GM23338 (cell line): ENCODE measurements at regions not wholly inside any gene's neighbourhood (a gene's known extent, or its start where the extent isn't known, plus 50 kb on each side); places are given as distances from the start of the nearest gene placed in this dataset.

Experiments used
- ATAC-seq: fragments of 200-7000 bp; cut with Tn5 transposase; 3 replicates; pipeline ENCODE4 v1.9.1; 2020
- DNase-seq: peaks from one replicate; pipeline ENCODE4 v3.0.0-alpha.2; 2015; ENCODE audit warnings: low spot score
- H2AFZ ChIP-seq: fragments of 200-600 bp; sonication (generic); 2 replicates; pipeline ENCODE4 v1.8.0; 2016; ENCODE audit warnings: antibody characterized with exemption, mild to moderate bottlenecking, moderate library complexity
- H3F3A ChIP-seq: fragments of 200-600 bp; sonication (generic); replicated peaks from 2 replicates; pipeline ENCODE4 v1.8.0; 2017; ENCODE audit warnings: antibody characterized with exemption, mixed run types, low read depth
- H3K27ac ChIP-seq: fragments of 200-600 bp; sonication (generic); 2 replicates; pipeline ENCODE4 v1.6.1; 2016; ENCODE audit warnings: low read depth
- H3K27me3 ChIP-seq: fragments of 200-600 bp; sonication (generic); 2 replicates; pipeline ENCODE4 v1.8.0; 2016; ENCODE audit warnings: mild to moderate bottlenecking, mixed run types, moderate library complexity; ENCODE audit not compliant: insufficient read depth
- H3K36me3 ChIP-seq: fragments of 200-600 bp; sonication (generic); 2 replicates; pipeline ENCODE4 v1.8.0; 2016; ENCODE audit warnings: mild to moderate bottlenecking; ENCODE audit not compliant: insufficient read depth
- H3K4me1 ChIP-seq: fragments of 200-600 bp; sonication (generic); 2 replicates; pipeline ENCODE4 v1.8.0; 2016; ENCODE audit warnings: mild to moderate bottlenecking, moderate library complexity; ENCODE audit not compliant: insufficient read depth
- H3K4me2 ChIP-seq: fragments of 200-600 bp; sonication (generic); 2 replicates; pipeline ENCODE4 v1.7.1; 2017; ENCODE audit warnings: mixed run types
- H3K4me3 ChIP-seq: fragments of 200-600 bp; sonication (generic); 2 replicates; pipeline ENCODE4 v1.6.1; 2016; ENCODE audit warnings: mixed run types
- H3K79me2 ChIP-seq: fragments of 200-600 bp; sonication (generic); replicated peaks from 2 replicates; pipeline ENCODE4 v1.8.0; 2017; ENCODE audit warnings: mild to moderate bottlenecking; ENCODE audit not compliant: insufficient read depth
- H3K9me2 ChIP-seq: fragments of 200-600 bp; sonication (generic); 2 replicates; pipeline ENCODE4 v1.8.0; 2017; ENCODE audit not compliant: insufficient read depth
- H4K20me1 ChIP-seq: fragments of 200-600 bp; sonication (generic); replicated peaks from 2 replicates; pipeline ENCODE4 v1.8.0; 2017; ENCODE audit warnings: mild to moderate bottlenecking; ENCODE audit not compliant: insufficient read depth
- H3K27ac Mint-ChIP-seq: 2 replicates; pipeline ENCODE4 v1.8.0; 2020; ENCODE audit warnings: inconsistent platforms, mild to moderate bottlenecking, moderate library complexity, mixed read lengths
- H3K27me3 Mint-ChIP-seq: 3 replicates; pipeline ENCODE4 v1.8.0; 2022; ENCODE audit warnings: low read depth, mild to moderate bottlenecking, moderate library complexity, mixed read lengths, inconsistent platforms; ENCODE audit not compliant: insufficient read depth, poor library complexity
- H3K36me3 Mint-ChIP-seq: 3 replicates; pipeline ENCODE4 v1.8.0; 2021; ENCODE audit warnings: low read depth, mild to moderate bottlenecking, inconsistent platforms, moderate library complexity, mixed read lengths
- H3K4me1 Mint-ChIP-seq: 3 replicates; pipeline ENCODE4 v1.8.0; 2020; ENCODE audit warnings: mild to moderate bottlenecking, inconsistent platforms, mixed read lengths
- H3K4me3 Mint-ChIP-seq: 3 replicates; pipeline ENCODE4 v1.8.0; 2021; ENCODE audit warnings: moderate library complexity, mild to moderate bottlenecking, inconsistent platforms, mixed read lengths
- H3K9me3 Mint-ChIP-seq: 3 replicates; pipeline ENCODE4 v1.8.0; 2020; ENCODE audit warnings: moderate library complexity, mild to moderate bottlenecking, inconsistent platforms, mixed read lengths
- CREB1 ChIP-seq: fragments of 250-450 bp; sonication (Bioruptor Pico); IDR thresholded peaks from 2 replicates; pipeline ENCODE4 v1.5.0; 2020; ENCODE audit warnings: low read depth, mild to moderate bottlenecking, moderate library complexity
- EZH2 ChIP-seq: fragments of 200-600 bp; sonication (generic); IDR thresholded peaks from one replicate; pipeline ENCODE4 v1.8.0; 2017; ENCODE audit warnings: antibody characterized with exemption, mild to moderate bottlenecking, low read depth; ENCODE audit not compliant: unreplicated experiment
- EZH2phosphoT487 ChIP-seq: fragments of 200-600 bp; sonication (generic); IDR thresholded peaks from one replicate; pipeline ENCODE4 v1.8.1; 2018; ENCODE audit warnings: antibody characterized with exemption; ENCODE audit not compliant: unreplicated experiment
- JUNB ChIP-seq: IDR thresholded peaks from one replicate; pipeline ENCODE4 v1.6.1; 2016; ENCODE audit warnings: antibody characterized with exemption; ENCODE audit not compliant: unreplicated experiment
- NANOG ChIP-seq: IDR thresholded peaks from 2 replicates; pipeline ENCODE4 v1.6.1; 2016; ENCODE audit warnings: antibody characterized with exemption, borderline replicate concordance
- POLR2AphosphoS5 ChIP-seq: IDR thresholded peaks from 2 replicates; pipeline ENCODE4 v1.6.1; 2016; ENCODE audit warnings: antibody characterized with exemption, low read depth
- STAT1 ChIP-seq: IDR thresholded peaks from one replicate; pipeline ENCODE4 v1.6.1; 2016; ENCODE audit warnings: antibody characterized with exemption; ENCODE audit not compliant: unreplicated experiment
- ZNF114 ChIP-seq: fragments of 250-450 bp; sonication (Bioruptor Pico); IDR thresholded peaks from 2 replicates; pipeline ENCODE4 v1.5.0; 2020; ENCODE audit warnings: mild to moderate bottlenecking, moderate library complexity
- ZNF331 ChIP-seq: fragments of 250-450 bp; sonication (Bioruptor Pico); IDR thresholded peaks from 2 replicates; pipeline ENCODE4 v1.5.0; 2020; ENCODE audit warnings: low read depth, mild to moderate bottlenecking, moderate library complexity
- TF ChIP-seq, protein P1 (sequence below), 2 experiments: fragments of 200-600 bp in 1 of 2; sonication (generic) in 1 of 2; conservative IDR thresholded peaks; 2 replicates each; pipeline versions ENCODE4 v1.5.1 to v1.6.1; 2016 to 2017; ENCODE audit warnings: antibody characterized with exemption in 2 of 2, low read depth in 2 of 2, mild to moderate bottlenecking in 2 of 2, moderate library complexity in 1 of 2
- TF ChIP-seq, protein P2 (sequence below): IDR thresholded peaks from 2 replicates; pipeline ENCODE4 v1.6.1; 2016; ENCODE audit warnings: antibody characterized with exemption
- TF ChIP-seq, protein P3 (sequence below): IDR thresholded peaks from one replicate; pipeline ENCODE4 v1.6.1; 2018; ENCODE audit warnings: antibody characterized with exemption; ENCODE audit not compliant: unreplicated experiment
- TF ChIP-seq, protein P4 (sequence below): fragments of 250-450 bp; sonication (Bioruptor Pico); IDR thresholded peaks from 2 replicates; pipeline ENCODE4 v1.5.0; 2020; ENCODE audit warnings: mild to moderate bottlenecking, moderate library complexity

DNA sequence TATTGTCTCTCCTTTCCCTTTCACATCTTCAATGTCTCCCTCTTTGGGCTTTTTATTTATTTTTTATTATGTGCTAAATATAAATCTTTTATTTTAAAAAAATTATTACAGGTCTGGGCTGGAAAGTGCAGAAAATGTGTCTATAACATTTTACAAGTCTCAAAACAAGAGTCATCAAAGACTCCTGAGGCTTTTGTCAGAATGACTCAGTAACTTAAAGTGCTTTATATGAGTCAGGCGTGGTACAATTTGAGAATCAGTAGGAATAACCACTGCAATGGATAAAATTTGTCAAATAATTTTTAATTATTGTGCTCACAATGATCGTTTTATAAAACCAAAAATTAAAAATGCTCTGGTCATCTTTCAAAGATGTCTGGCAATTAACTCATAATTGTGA, 193.9 kb downstream of the MMUT start:
- ATAC-seq (no peak), DNase-seq (no peak)
- H3K27ac ChIP-seq: no peak overlapping the region
- H3K9me2 ChIP-seq: peaks cover 9% of the 10 kb centered on the region
- no peaks in the 10 kb centered on the region for H3K36me3 ChIP-seq
- H3K4me3 ChIP-seq: no peak overlapping the region
- no peaks in the 10 kb centered on the region for H3F3A ChIP-seq
- H3K4me3 Mint-ChIP-seq: no peak overlapping the region
- no peaks in the 10 kb centered on the region for H3K27me3 ChIP-seq
- H3K27me3 Mint-ChIP-seq: peaks cover 2% of the 10 kb centered on the region
- H3K27ac Mint-ChIP-seq: no peak overlapping the region
- no peak overlapping the region for H3K4me2 ChIP-seq
- H2AFZ ChIP-seq: no peak overlapping the region
- H3K4me1 Mint-ChIP-seq: no peaks in the 10 kb centered on the region
- TF ChIP-seq, protein P1, sequence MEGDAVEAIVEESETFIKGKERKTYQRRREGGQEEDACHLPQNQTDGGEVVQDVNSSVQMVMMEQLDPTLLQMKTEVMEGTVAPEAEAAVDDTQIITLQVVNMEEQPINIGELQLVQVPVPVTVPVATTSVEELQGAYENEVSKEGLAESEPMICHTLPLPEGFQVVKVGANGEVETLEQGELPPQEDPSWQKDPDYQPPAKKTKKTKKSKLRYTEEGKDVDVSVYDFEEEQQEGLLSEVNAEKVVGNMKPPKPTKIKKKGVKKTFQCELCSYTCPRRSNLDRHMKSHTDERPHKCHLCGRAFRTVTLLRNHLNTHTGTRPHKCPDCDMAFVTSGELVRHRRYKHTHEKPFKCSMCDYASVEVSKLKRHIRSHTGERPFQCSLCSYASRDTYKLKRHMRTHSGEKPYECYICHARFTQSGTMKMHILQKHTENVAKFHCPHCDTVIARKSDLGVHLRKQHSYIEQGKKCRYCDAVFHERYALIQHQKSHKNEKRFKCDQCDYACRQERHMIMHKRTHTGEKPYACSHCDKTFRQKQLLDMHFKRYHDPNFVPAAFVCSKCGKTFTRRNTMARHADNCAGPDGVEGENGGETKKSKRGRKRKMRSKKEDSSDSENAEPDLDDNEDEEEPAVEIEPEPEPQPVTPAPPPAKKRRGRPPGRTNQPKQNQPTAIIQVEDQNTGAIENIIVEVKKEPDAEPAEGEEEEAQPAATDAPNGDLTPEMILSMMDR (conservative IDR thresholded peaks at IDR 0.05; ENCODE audit: low read depth in 2 of 2): no peak
- TF ChIP-seq POLR2AphosphoS5 (no peak), STAT1 (no peak), ZNF114 (CRISPR knock-in tag) (no peak), JUNB (no peak), CREB1 (CRISPR knock-in tag) (no peak), NANOG (no peak), EZH2phosphoT487 (no peak), EZH2 (no peak), ZNF331 (CRISPR knock-in tag) (no peak)
- TF ChIP-seq, protein P2, sequence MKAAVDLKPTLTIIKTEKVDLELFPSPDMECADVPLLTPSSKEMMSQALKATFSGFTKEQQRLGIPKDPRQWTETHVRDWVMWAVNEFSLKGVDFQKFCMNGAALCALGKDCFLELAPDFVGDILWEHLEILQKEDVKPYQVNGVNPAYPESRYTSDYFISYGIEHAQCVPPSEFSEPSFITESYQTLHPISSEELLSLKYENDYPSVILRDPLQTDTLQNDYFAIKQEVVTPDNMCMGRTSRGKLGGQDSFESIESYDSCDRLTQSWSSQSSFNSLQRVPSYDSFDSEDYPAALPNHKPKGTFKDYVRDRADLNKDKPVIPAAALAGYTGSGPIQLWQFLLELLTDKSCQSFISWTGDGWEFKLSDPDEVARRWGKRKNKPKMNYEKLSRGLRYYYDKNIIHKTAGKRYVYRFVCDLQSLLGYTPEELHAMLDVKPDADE: no peak
- TF ChIP-seq, protein P3, sequence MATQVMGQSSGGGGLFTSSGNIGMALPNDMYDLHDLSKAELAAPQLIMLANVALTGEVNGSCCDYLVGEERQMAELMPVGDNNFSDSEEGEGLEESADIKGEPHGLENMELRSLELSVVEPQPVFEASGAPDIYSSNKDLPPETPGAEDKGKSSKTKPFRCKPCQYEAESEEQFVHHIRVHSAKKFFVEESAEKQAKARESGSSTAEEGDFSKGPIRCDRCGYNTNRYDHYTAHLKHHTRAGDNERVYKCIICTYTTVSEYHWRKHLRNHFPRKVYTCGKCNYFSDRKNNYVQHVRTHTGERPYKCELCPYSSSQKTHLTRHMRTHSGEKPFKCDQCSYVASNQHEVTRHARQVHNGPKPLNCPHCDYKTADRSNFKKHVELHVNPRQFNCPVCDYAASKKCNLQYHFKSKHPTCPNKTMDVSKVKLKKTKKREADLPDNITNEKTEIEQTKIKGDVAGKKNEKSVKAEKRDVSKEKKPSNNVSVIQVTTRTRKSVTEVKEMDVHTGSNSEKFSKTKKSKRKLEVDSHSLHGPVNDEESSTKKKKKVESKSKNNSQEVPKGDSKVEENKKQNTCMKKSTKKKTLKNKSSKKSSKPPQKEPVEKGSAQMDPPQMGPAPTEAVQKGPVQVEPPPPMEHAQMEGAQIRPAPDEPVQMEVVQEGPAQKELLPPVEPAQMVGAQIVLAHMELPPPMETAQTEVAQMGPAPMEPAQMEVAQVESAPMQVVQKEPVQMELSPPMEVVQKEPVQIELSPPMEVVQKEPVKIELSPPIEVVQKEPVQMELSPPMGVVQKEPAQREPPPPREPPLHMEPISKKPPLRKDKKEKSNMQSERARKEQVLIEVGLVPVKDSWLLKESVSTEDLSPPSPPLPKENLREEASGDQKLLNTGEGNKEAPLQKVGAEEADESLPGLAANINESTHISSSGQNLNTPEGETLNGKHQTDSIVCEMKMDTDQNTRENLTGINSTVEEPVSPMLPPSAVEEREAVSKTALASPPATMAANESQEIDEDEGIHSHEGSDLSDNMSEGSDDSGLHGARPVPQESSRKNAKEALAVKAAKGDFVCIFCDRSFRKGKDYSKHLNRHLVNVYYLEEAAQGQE: no peak
- TF ChIP-seq, protein P4, sequence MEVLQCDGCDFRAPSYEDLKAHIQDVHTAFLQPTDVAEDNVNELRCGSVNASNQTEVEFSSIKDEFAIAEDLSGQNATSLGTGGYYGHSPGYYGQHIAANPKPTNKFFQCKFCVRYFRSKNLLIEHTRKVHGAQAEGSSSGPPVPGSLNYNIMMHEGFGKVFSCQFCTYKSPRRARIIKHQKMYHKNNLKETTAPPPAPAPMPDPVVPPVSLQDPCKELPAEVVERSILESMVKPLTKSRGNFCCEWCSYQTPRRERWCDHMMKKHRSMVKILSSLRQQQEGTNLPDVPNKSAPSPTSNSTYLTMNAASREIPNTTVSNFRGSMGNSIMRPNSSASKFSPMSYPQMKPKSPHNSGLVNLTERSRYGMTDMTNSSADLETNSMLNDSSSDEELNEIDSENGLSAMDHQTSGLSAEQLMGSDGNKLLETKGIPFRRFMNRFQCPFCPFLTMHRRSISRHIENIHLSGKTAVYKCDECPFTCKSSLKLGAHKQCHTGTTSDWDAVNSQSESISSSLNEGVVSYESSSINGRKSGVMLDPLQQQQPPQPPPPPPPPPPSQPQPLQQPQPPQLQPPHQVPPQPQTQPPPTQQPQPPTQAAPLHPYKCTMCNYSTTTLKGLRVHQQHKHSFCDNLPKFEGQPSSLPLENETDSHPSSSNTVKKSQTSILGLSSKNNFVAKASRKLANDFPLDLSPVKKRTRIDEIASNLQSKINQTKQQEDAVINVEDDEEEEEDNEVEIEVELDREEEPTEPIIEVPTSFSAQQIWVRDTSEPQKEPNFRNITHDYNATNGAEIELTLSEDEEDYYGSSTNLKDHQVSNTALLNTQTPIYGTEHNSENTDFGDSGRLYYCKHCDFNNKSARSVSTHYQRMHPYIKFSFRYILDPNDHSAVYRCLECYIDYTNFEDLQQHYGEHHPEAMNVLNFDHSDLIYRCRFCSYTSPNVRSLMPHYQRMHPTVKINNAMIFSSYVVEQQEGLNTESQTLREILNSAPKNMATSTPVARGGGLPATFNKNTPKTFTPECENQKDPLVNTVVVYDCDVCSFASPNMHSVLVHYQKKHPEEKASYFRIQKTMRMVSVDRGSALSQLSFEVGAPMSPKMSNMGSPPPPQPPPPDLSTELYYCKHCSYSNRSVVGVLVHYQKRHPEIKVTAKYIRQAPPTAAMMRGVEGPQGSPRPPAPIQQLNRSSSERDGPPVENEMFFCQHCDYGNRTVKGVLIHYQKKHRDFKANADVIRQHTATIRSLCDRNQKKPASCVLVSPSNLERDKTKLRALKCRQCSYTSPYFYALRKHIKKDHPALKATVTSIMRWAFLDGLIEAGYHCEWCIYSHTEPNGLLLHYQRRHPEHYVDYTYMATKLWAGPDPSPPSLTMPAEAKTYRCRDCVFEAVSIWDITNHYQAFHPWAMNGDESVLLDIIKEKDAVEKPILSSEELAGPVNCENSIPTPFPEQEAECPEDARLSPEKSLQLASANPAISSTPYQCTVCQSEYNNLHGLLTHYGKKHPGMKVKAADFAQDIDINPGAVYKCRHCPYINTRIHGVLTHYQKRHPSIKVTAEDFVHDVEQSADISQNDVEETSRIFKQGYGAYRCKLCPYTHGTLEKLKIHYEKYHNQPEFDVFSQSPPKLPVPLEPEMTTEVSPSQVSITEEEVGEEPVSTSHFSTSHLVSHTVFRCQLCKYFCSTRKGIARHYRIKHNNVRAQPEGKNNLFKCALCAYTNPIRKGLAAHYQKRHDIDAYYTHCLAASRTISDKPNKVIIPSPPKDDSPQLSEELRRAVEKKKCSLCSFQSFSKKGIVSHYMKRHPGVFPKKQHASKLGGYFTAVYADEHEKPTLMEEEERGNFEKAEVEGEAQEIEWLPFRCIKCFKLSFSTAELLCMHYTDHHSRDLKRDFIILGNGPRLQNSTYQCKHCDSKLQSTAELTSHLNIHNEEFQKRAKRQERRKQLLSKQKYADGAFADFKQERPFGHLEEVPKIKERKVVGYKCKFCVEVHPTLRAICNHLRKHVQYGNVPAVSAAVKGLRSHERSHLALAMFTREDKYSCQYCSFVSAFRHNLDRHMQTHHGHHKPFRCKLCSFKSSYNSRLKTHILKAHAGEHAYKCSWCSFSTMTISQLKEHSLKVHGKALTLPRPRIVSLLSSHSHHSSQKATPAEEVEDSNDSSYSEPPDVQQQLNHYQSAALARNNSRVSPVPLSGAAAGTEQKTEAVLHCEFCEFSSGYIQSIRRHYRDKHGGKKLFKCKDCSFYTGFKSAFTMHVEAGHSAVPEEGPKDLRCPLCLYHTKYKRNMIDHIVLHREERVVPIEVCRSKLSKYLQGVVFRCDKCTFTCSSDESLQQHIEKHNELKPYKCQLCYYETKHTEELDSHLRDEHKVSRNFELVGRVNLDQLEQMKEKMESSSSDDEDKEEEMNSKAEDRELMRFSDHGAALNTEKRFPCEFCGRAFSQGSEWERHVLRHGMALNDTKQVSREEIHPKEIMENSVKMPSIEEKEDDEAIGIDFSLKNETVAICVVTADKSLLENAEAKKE (CRISPR knock-in tag): no peak
- H3K36me3 Mint-ChIP-seq: peaks cover 17% of the 10 kb centered on the region
- H3K79me2 ChIP-seq: no peaks in the 10 kb centered on the region
- no peaks in the 10 kb centered on the region for H4K20me1 ChIP-seq
- peaks cover 23% of the 10 kb centered on the region for H3K9me3 Mint-ChIP-seq
- H3K4me1 ChIP-seq: no peaks in the 10 kb centered on the region
